Left hindlimb (tissue), 1 donor: ENCODE measurements at regions not wholly inside any gene's neighbourhood (a gene's known extent, or its start where the extent isn't known, plus 50 kb on each side); places are given as distances from the start of the nearest gene placed in this dataset.
A peak's percentile ranks its signal among the peaks of the same experiment; 100 is the strongest.
"Not testable (repeated sequence)": the region's sequence is repeated elsewhere in the genome, so short reads cannot be mapped to it uniquely, and the experiment has no call there.

Source experiments
- DNase-seq: peaks from one replicate; pipeline ENCODE4 v3.0.0-alpha.2; 2018

GRCh38 chr2:188645986-188646385 is 328.2 kb upstream of the COL3A1 start:
- no peak for DNase-seq

- DNase-seq = no peak
Observed at GRCh38 chr2:188647430-188648070, 326.6 kb upstream of the COL3A1 start.

GRCh38 chr2:188659656-188660406 is 314.3 kb upstream of the COL3A1 start:
- DNase-seq = no peak

GRCh38 chr2:188663301-188663700 is 310.9 kb upstream of the COL3A1 start:
- no peak for DNase-seq

GRCh38 chr2:188664416-188664815 is 309.8 kb upstream of the COL3A1 start:
- peak; percentile 37 for DNase-seq

- DNase-seq = no peak
Observed at GRCh38 chr2:188664951-188665595, 309.1 kb upstream of the COL3A1 start.

- DNase-seq = no peak
Observed at GRCh38 chr2:188665727-188666304, 308.4 kb upstream of the COL3A1 start.

- DNase-seq = no peak
Observed at GRCh38 chr2:188666503-188666902, 307.7 kb upstream of the COL3A1 start.

GRCh38 chr2:188668017-188668680 is 306.0 kb upstream of the COL3A1 start:
- DNase-seq = no peak

GRCh38 chr2:188675391-188676009 is 298.7 kb upstream of the COL3A1 start:
- no peak for DNase-seq

GRCh38 chr2:188676010-188676400 is 298.2 kb upstream of the COL3A1 start:
- no peak for DNase-seq

GRCh38 chr2:188677142-188677541 is 297.0 kb upstream of the COL3A1 start:
- DNase-seq = no peak

GRCh38 chr2:188678882-188679281 is 295.3 kb upstream of the COL3A1 start:
- DNase-seq = no peak

- DNase-seq = no peak
Observed at GRCh38 chr2:188682838-188683237, 291.3 kb upstream of the COL3A1 start.

- no peak for DNase-seq
Observed at GRCh38 chr2:188684795-188685194, 289.4 kb upstream of the COL3A1 start.

- DNase-seq = no peak
Observed at GRCh38 chr2:188693111-188693510, 281.1 kb upstream of the COL3A1 start.

- DNase-seq = no peak
Observed at GRCh38 chr2:188693771-188694170, 280.4 kb upstream of the COL3A1 start.

- no peak for DNase-seq
Observed at GRCh38 chr2:188695953-188696352, 278.2 kb upstream of the COL3A1 start.

GRCh38 chr2:188698151-188698550 is 276.0 kb upstream of the COL3A1 start:
- DNase-seq = not testable (repeated sequence)

GRCh38 chr2:188701836-188702235 is 272.3 kb upstream of the COL3A1 start:
- DNase-seq = no peak

- no peak for DNase-seq
Observed at GRCh38 chr2:188705191-188705590, 269.0 kb upstream of the COL3A1 start.

- DNase-seq = no peak
Observed at GRCh38 chr2:188713961-188714360, 260.2 kb upstream of the COL3A1 start.
